Dermis blood vessel endothelial cell (primary cell): ENCODE measurements at regions not wholly inside any gene's neighbourhood (a gene's known extent, or its start where the extent isn't known, plus 50 kb on each side); places are given as distances from the start of the nearest gene placed in this dataset.
"Not testable (repeated sequence)": the region's sequence is repeated elsewhere in the genome, so short reads cannot be mapped to it uniquely, and the experiment has no call there.

ENCODE experiments used
- DNase-seq: peaks from one replicate; pipeline ENCODE4 v3.0.0; 2010

- no peak for DNase-seq
These were observed 146.5 kb upstream of the PRSS1 start for GRCh38 chr7:142602756-142603155.

- DNase-seq: no peak
These were observed 147.1 kb upstream of the PRSS1 start for GRCh38 chr7:142602183-142602582.

GRCh38 chr7:142598297-142598696, 151.0 kb upstream of the PRSS1 start:
- DNase-seq: peak; percentile 70

GRCh38 chr7:142597547-142597946, 151.7 kb upstream of the PRSS1 start:
- no peak for DNase-seq

GRCh38 chr7:142595816-142596516, 153.3 kb upstream of the PRSS1 start:
- no peak for DNase-seq

- DNase-seq: no peak
These were observed 155.2 kb upstream of the PRSS1 start for GRCh38 chr7:142594078-142594477.

- no peak for DNase-seq
These were observed 156.2 kb upstream of the PRSS1 start for GRCh38 chr7:142593106-142593505.

- DNase-seq: no peak
These were observed 156.6 kb upstream of the PRSS1 start for GRCh38 chr7:142592664-142593063.

GRCh38 chr7:142592231-142592630, 157.0 kb upstream of the PRSS1 start:
- DNase-seq: no peak

GRCh38 chr7:142590830-142591457, 158.3 kb upstream of the PRSS1 start:
- DNase-seq: no peak

- no peak for DNase-seq
These were observed 159.2 kb upstream of the PRSS1 start for GRCh38 chr7:142590077-142590476.

GRCh38 chr7:142587578-142588191, 161.6 kb upstream of the PRSS1 start:
- DNase-seq: peak; percentile 82

GRCh38 chr7:142586611-142587010, 162.7 kb upstream of the PRSS1 start:
- no peak for DNase-seq

- peak; percentile 22 for DNase-seq
These were observed 163.8 kb upstream of the PRSS1 start for GRCh38 chr7:142585425-142585824.

GRCh38 chr7:142584765-142585164, 164.5 kb upstream of the PRSS1 start:
- peak; percentile 20 for DNase-seq

GRCh38 chr7:142583446-142583845, 165.8 kb upstream of the PRSS1 start:
- DNase-seq: peak; percentile 75

GRCh38 chr7:142582351-142582750, 166.9 kb upstream of the PRSS1 start:
- DNase-seq: no peak

GRCh38 chr7:142581341-142581740, 167.9 kb upstream of the PRSS1 start:
- DNase-seq: no peak

- DNase-seq: no peak
These were observed 169.3 kb upstream of the PRSS1 start for GRCh38 chr7:142579946-142580345.

GRCh38 chr7:142575351-142575750, 173.9 kb upstream of the PRSS1 start:
- DNase-seq: not testable (repeated sequence)

- DNase-seq: no peak
These were observed 177.7 kb upstream of the PRSS1 start for GRCh38 chr7:142571581-142571980.

- DNase-seq: no peak
These were observed 179.4 kb upstream of the PRSS1 start for GRCh38 chr7:142569851-142570250.

GRCh38 chr7:142568435-142569097, 180.7 kb upstream of the PRSS1 start:
- peak; percentile 85 for DNase-seq
